ENCODE measurements at regions not wholly inside any gene's neighbourhood (a gene's known extent, or its start where the extent isn't known, plus 50 kb on each side); places are given as distances from the start of the nearest gene placed in this dataset.

GRCh38 chr22:49620666-49621065 lies 207.0 kb downstream of the BRD1 start:
- no peak for DNase-seq

GRCh38 chr22:49620003-49620556 lies 207.6 kb downstream of the BRD1 start:
- no peak for DNase-seq

GRCh38 chr22:49619301-49619700 lies 208.4 kb downstream of the BRD1 start:
- DNase-seq: no peak

- DNase-seq: no peak
Observed at GRCh38 chr22:49618677-49618953, 209.1 kb downstream of the BRD1 start.

- DNase-seq: no peak
Observed at GRCh38 chr22:49617866-49618676, 209.6 kb downstream of the BRD1 start.

- no peak for DNase-seq
Observed at GRCh38 chr22:49617264-49617663, 210.4 kb downstream of the BRD1 start.

- DNase-seq: no peak
Observed at GRCh38 chr22:49616356-49617231, 211.1 kb downstream of the BRD1 start.

- DNase-seq: no peak
Observed at GRCh38 chr22:49614966-49615965, 212.4 kb downstream of the BRD1 start.

- DNase-seq: no peak
Observed at GRCh38 chr22:49613511-49614270, 214.0 kb downstream of the BRD1 start.

- DNase-seq: no peak
Observed at GRCh38 chr22:49613108-49613507, 214.6 kb downstream of the BRD1 start.

GRCh38 chr22:49609207-49609876 lies 218.3 kb downstream of the BRD1 start:
- DNase-seq: no peak

GRCh38 chr22:49608660-49609059 lies 219.0 kb downstream of the BRD1 start:
- DNase-seq: no peak

- no peak for DNase-seq
Observed at GRCh38 chr22:49608228-49608627, 219.4 kb downstream of the BRD1 start.

GRCh38 chr22:49607821-49608220 lies 219.9 kb downstream of the BRD1 start:
- no peak for DNase-seq

- no peak for DNase-seq
Observed at GRCh38 chr22:49606562-49607290, 220.9 kb downstream of the BRD1 start.

- DNase-seq: no peak
Observed at GRCh38 chr22:49604732-49605302, 222.9 kb downstream of the BRD1 start.

GRCh38 chr22:49603016-49603415 lies 224.7 kb downstream of the BRD1 start:
- DNase-seq: no peak

- no peak for DNase-seq
Observed at GRCh38 chr22:49602481-49602880, 225.2 kb downstream of the BRD1 start.

- DNase-seq: no peak
Observed at GRCh38 chr22:49601614-49602321, 225.9 kb downstream of the BRD1 start.
